Type B pancreatic cell (in vitro differentiated cells): ENCODE measurements at regions not wholly inside any gene's neighbourhood (a gene's known extent, or its start where the extent isn't known, plus 50 kb on each side); places are given as distances from the start of the nearest gene placed in this dataset.

ENCODE experiments used
- DNase-seq: peaks from one replicate; pipeline ENCODE4 v3.0.0; 2021; ENCODE audit warnings: mixed read lengths; ENCODE audit not compliant: unreplicated experiment; ENCODE audit errors: extremely low spot score
- H3K27ac Mint-ChIP-seq: 2 replicates; pipeline ENCODE4 v1.8.0; 2021; ENCODE audit warnings: mild to moderate bottlenecking, mixed read lengths
- H3K27me3 Mint-ChIP-seq: 2 replicates; pipeline ENCODE4 v1.8.0; 2021; ENCODE audit warnings: mixed read lengths
- H3K36me3 Mint-ChIP-seq: 2 replicates; pipeline ENCODE4 v1.8.0; 2021; ENCODE audit warnings: mixed read lengths
- H3K4me1 Mint-ChIP-seq: one replicate; pipeline ENCODE4 v1.8.0; 2021; ENCODE audit warnings: mixed read lengths; ENCODE audit not compliant: unreplicated experiment
- H3K4me3 Mint-ChIP-seq: 2 replicates; pipeline ENCODE4 v1.8.0; 2021; ENCODE audit warnings: mild to moderate bottlenecking, mixed read lengths
- H3K9me3 Mint-ChIP-seq: 2 replicates; pipeline ENCODE4 v1.8.0; 2021; ENCODE audit warnings: mixed read lengths
- TF ChIP-seq, protein P1 (sequence below): fragments of 200-600 bp; sonication (generic); conservative IDR thresholded peaks from 2 replicates; pipeline ENCODE4 v1.5.0; 2021; ENCODE audit warnings: antibody characterized with exemption, mild to moderate bottlenecking

DNA sequence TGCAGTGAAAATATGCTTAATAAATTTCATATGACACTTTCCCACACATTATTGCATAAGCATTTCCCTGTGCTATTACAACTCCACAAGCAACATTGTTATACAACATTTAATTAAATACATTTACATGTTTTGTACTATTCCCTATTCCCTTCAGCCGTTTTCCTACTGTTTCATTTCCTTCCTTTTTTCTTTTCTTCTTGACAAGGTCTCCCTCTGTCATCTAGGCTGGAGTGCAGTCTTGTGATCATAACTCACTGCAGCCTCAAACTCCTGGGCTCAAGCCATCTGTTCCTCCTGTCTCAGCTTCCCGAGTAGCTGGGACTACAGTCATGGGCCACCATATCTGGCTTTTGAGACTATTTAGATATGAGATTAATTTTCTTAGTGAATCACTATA lies 254.7 kb downstream of the NFKBIZ start:
- no peak overlapping the region for H3K27ac Mint-ChIP-seq
- no peaks in the 10 kb centered on the region for H3K27me3 Mint-ChIP-seq
- no peak for DNase-seq
- no peak overlapping the region for H3K4me3 Mint-ChIP-seq
- no peaks in the 10 kb centered on the region for H3K36me3 Mint-ChIP-seq
- TF ChIP-seq, protein P1, sequence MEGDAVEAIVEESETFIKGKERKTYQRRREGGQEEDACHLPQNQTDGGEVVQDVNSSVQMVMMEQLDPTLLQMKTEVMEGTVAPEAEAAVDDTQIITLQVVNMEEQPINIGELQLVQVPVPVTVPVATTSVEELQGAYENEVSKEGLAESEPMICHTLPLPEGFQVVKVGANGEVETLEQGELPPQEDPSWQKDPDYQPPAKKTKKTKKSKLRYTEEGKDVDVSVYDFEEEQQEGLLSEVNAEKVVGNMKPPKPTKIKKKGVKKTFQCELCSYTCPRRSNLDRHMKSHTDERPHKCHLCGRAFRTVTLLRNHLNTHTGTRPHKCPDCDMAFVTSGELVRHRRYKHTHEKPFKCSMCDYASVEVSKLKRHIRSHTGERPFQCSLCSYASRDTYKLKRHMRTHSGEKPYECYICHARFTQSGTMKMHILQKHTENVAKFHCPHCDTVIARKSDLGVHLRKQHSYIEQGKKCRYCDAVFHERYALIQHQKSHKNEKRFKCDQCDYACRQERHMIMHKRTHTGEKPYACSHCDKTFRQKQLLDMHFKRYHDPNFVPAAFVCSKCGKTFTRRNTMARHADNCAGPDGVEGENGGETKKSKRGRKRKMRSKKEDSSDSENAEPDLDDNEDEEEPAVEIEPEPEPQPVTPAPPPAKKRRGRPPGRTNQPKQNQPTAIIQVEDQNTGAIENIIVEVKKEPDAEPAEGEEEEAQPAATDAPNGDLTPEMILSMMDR: no peak
- H3K4me1 Mint-ChIP-seq: no peaks in the 10 kb centered on the region
- H3K9me3 Mint-ChIP-seq: no peaks in the 10 kb centered on the region

DNA sequence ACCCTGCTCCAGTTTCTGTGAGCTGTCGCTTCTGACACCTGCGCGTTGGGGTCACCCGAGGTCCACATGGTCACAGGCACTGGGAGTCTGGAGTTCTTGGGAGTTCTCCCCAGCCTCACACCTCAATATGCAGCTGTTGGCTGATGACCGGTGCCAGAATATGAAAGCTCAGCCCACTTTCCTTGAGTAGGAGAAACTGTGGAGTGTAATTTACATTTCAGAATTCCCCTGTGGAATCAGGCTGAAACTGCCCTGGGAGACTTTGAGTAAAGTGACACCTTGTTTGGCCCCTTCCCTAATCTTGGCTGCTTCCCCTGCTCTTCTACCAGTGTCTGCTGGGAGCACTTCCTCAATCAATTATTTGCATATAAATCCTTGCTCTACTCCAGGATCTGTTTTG lies 255.9 kb downstream of the NFKBIZ start:
- H3K36me3 Mint-ChIP-seq: no peaks in the 10 kb centered on the region
- H3K27ac Mint-ChIP-seq: no peak overlapping the region
- no peak for DNase-seq
- H3K4me1 Mint-ChIP-seq: no peaks in the 10 kb centered on the region
- H3K4me3 Mint-ChIP-seq: no peak overlapping the region
- TF ChIP-seq, protein P1: no peak
- no peaks in the 10 kb centered on the region for H3K9me3 Mint-ChIP-seq
- H3K27me3 Mint-ChIP-seq: no peaks in the 10 kb centered on the region

DNA sequence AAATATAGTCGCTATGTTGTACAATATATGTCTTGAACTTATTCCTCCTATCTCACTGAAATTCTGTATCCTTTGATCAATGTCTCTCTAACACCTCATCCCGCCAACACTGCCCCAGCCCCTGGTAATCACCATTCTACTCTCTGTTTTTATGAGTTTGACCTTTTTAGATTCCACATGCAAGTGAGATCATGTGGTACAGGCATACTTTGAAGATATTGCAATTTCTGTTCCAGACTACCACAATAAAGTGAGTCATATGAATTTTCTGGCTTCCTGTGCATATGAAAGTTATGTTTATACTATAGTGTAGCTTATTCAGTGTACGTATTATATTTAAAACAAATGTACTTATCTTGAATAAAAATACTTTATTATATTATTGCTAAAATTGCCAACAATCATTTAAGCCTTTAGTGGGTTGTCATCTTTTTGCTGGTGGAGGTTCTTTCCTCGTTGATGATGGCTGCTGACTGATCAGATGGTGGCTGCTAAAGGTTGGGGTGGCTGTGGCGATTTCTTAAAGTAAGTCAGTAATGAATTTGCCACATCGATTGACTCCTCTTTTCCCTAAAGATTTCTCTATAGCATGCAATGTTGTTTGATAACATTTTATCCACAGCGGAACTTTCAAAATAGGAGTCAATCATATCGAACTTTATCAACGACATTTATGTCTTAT lies 257.2 kb downstream of the NFKBIZ start:
- no peak overlapping the region for H3K27ac Mint-ChIP-seq
- no peak for DNase-seq
- TF ChIP-seq, protein P1: no peak
- H3K36me3 Mint-ChIP-seq: no peaks in the 10 kb centered on the region
- H3K9me3 Mint-ChIP-seq: no peaks in the 10 kb centered on the region
- no peak overlapping the region for H3K4me3 Mint-ChIP-seq
- H3K4me1 Mint-ChIP-seq: no peaks in the 10 kb centered on the region
- H3K27me3 Mint-ChIP-seq: no peaks in the 10 kb centered on the region

DNA sequence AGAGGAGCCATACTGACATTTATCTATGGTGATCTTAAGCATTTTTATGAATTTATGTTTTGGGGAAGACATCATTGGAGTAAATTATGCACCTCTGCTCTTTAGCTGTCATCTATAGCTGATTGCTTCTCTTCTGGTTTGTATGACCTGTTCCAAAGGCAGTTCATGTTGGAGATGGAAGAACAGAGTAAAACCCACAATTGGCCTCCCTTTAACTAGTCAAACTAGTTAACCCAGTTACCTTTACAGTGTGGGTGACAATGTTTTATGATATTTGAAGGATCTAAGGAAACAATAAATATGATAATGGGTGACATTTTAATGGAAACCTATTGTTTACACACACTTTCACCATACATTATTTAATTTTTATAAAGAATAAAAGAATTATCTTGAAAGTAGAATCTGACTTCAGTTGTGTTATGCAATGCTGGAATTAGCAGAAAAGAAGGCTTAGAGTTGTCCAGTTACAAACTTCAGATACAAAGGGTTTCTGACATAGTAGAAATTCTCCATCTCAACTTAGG lies 263.5 kb downstream of the NFKBIZ start:
- DNase-seq: no peak
- H3K9me3 Mint-ChIP-seq: peaks cover 5% of the 10 kb centered on the region
- H3K27me3 Mint-ChIP-seq: no peaks in the 10 kb centered on the region
- H3K36me3 Mint-ChIP-seq: no peaks in the 10 kb centered on the region
- TF ChIP-seq, protein P1: no peak
- peaks cover 18% of the 10 kb centered on the region for H3K4me1 Mint-ChIP-seq
- peak overlapping the region; percentile 59 for H3K4me3 Mint-ChIP-seq
- H3K27ac Mint-ChIP-seq: peak overlapping the region; percentile 91

DNA sequence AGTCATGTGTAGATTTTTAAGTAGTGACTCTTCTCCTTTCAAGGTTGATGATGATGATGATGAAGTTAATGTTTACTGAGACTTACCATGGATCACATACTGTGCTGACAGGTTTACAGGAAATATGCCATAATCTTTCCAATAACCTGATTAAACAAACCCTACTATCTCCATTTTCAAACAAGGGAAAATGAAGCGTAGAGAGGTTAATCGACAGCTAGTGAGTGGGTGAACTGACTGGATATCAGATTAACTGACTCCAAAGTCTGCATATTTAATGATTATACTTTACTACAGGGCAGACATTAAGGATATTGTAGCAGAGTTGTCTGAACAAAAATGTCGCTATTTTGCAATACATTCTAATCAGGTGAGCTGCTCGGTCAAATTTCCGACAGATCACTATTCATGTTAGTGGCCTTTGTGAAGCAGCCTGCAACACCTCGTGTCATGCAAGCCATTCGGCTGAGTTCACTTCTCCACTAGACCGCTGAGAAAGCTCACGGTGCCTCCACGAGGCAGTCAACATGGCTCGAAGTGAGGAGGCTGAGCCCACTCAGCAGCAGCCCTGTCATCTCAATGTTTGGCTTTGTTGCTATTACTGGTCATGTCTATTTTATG lies 264.2 kb downstream of the NFKBIZ start:
- H3K36me3 Mint-ChIP-seq: no peaks in the 10 kb centered on the region
- H3K9me3 Mint-ChIP-seq: peaks cover 5% of the 10 kb centered on the region
- DNase-seq: no peak
- H3K27me3 Mint-ChIP-seq: no peaks in the 10 kb centered on the region
- H3K27ac Mint-ChIP-seq: peak overlapping the region; percentile 91
- peaks cover 18% of the 10 kb centered on the region for H3K4me1 Mint-ChIP-seq
- TF ChIP-seq, protein P1: no peak
- H3K4me3 Mint-ChIP-seq: peak overlapping the region; percentile 60
